ENCODE measurements at regions not wholly inside any gene's neighbourhood (a gene's known extent, or its start where the extent isn't known, plus 50 kb on each side); places are given as distances from the start of the nearest gene placed in this dataset.

GRCh38 chr2:203651621-203652020 lies 54.8 kb upstream of the CD28 start:
- no peak for DNase-seq (ENCODE audit: extremely low read depth, low read depth)
- no peak for TF ChIP-seq CTCF (IDR thresholded peaks at IDR 0.05; ENCODE audit: low read depth, low read length)

- no peak for DNase-seq (ENCODE audit: extremely low read depth, low read depth)
These were observed 51.6 kb upstream of the CD28 start for GRCh38 chr2:203654826-203655225.

GRCh38 chr2:203656522-203657287 lies 49.7 kb upstream of the CD28 start:
- TF ChIP-seq CTCF (IDR thresholded peaks at IDR 0.05; ENCODE audit: low read depth, low read length): no peak
- DNase-seq (ENCODE audit: extremely low read depth, low read depth): no peak

More at GRCh38 chr2:203654826-203655225, 51.6 kb upstream of the CD28 start:
- no peak for TF ChIP-seq CTCF (IDR thresholded peaks at IDR 0.05; ENCODE audit: low read depth, low read length)

Data from AG09319 (cell line).